Ascending aorta (tissue), 2 donors: ENCODE measurements at regions not wholly inside any gene's neighbourhood (a gene's known extent, or its start where the extent isn't known, plus 50 kb on each side); places are given as distances from the start of the nearest gene placed in this dataset.

Experiments used
- DNase-seq, 2 donors: peaks; one replicate each; pipeline ENCODE4 v3.0.0-alpha.2; 2019; ENCODE audit warnings: low spot score in 2 of 2
- H3K27ac ChIP-seq, 2 donors: fragments of 200-600 bp; sonication (generic); one replicate each; pipeline ENCODE4 v1.5.1; 2016 to 2017; ENCODE audit warnings: mild to moderate bottlenecking in 1 of 2
- H3K27me3 ChIP-seq: fragments of 200-600 bp; sonication (generic); one replicate; pipeline ENCODE4 v1.5.1; 2017
- H3K36me3 ChIP-seq, 2 donors: fragments of 200-600 bp; sonication (generic); one replicate each; pipeline ENCODE4 v1.5.1; 2016
- H3K4me1 ChIP-seq, 2 donors: fragments of 200-600 bp; sonication (generic); one replicate each; pipeline ENCODE4 v1.5.1; 2016 to 2017; ENCODE audit warnings: mild to moderate bottlenecking in 1 of 2
- H3K4me3 ChIP-seq, 2 donors: fragments of 200-600 bp; sonication (generic); one replicate each; pipeline ENCODE4 v1.5.1; 2016 to 2017; ENCODE audit warnings: mild to moderate bottlenecking in 1 of 2
- H3K9me3 ChIP-seq, 2 donors: fragments of 200-600 bp; sonication (generic); one replicate each; pipeline ENCODE4 v1.5.1; 2016
- intact Hi-C: fragments of 100-400 bp; cut with DNase I; formaldehyde crosslinking; loops from one replicate; pipeline ENCODE4 v1.15.1; 2023
- TF ChIP-seq, protein P1 (sequence below), 3 experiments: fragments of 200-600 bp in 2 of 3; fragments of 450-650 bp in 1 of 3; sonication (generic) in 2 of 3; IDR thresholded peaks; one replicate each; pipeline ENCODE4 v1.5.1; 2016 to 2019; ENCODE audit warnings: antibody characterized with exemption in 3 of 3, mild to moderate bottlenecking in 1 of 3, moderate library complexity in 1 of 3

DNA sequence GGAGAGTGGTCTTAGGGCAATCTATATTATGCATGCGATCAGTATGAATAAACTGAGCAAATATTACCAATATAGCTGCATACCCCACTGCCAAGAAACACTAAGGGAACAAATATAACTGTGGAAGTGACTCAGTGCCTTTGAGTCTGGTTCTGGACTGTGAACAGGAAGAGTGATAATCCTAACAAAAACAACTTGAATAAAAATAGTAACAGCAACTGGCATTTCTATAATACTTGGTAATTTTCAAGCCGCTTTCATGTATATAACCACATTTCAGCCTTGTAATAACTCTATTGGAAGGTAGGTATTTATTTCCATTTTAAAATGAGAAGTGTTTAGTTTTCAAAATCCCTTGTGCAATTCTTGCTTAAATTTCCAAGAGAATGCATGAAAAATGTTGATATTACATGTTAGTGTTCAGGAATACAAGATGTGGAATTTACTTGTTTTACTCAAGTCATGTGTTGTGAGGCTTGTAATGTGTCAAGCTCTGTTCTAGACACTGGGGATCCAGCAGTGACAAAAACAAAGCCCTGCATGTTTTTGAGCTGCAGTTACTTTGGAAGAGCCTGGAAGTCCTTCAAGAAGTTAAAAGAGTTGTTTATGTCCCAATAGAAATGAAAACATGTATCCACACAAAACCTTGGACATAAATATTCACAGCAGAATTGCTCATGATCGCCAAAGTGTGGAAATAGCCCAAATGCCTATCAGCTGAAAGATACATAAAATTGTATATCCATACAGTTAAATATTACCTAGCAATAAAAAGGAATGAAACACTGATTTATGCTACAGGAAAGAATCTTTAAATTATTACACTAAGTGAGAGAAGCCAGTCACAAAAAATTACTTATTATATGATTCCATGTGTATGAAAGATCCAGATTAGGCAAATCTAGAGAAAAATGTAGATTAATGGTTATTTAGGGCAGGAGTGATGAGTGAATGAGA lies 338.1 kb upstream of the TMEM132C start:
- no peak for DNase-seq
- no peaks in the 10 kb centered on the region for H3K27me3 ChIP-seq
- peak overlapping the region; percentile 83 to 93 for H3K27ac ChIP-seq
- TF ChIP-seq, protein P1, sequence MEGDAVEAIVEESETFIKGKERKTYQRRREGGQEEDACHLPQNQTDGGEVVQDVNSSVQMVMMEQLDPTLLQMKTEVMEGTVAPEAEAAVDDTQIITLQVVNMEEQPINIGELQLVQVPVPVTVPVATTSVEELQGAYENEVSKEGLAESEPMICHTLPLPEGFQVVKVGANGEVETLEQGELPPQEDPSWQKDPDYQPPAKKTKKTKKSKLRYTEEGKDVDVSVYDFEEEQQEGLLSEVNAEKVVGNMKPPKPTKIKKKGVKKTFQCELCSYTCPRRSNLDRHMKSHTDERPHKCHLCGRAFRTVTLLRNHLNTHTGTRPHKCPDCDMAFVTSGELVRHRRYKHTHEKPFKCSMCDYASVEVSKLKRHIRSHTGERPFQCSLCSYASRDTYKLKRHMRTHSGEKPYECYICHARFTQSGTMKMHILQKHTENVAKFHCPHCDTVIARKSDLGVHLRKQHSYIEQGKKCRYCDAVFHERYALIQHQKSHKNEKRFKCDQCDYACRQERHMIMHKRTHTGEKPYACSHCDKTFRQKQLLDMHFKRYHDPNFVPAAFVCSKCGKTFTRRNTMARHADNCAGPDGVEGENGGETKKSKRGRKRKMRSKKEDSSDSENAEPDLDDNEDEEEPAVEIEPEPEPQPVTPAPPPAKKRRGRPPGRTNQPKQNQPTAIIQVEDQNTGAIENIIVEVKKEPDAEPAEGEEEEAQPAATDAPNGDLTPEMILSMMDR (IDR thresholded peaks at IDR 0.05): no peak
- peak overlapping the region in 1 of 2 donors; percentile 25 for H3K4me3 ChIP-seq
- H3K9me3 ChIP-seq: no peaks in the 10 kb centered on the region
- H3K4me1 ChIP-seq: peaks cover 15 to 27% of the 10 kb centered on the region in 2 donors
- no peaks in the 10 kb centered on the region for H3K36me3 ChIP-seq
- intact Hi-C loops: loop anchor here (2.0 to 5.0 kb wide), 5 partner anchors 107 to 647 kb away; no protein-coding TSS in a partner anchor

DNA sequence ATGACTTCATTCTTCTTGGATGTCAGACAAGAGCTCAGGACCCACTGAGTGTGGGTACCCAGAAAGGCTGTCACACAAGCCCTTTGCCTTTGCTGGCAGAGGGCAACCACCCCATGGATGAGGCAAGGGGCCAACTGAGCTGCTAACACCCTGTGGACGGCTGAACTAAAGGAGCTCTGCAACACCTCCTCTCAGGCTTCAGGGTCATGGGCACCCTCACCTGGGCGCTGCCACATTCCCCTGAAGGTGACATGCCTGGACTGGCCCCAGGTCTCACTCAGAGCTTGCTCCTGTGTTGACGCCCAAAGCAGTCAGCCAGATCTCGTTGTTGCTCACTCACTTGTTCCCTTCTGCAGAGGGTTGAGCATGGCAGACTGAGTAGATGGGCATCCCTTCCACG lies 336.8 kb upstream of the TMEM132C start:
- Histone ChIP-seq H3K9me3 (no peaks in the 10 kb centered on the region), H3K27ac (peak overlapping the region; percentile 83 to 93)

DNA sequence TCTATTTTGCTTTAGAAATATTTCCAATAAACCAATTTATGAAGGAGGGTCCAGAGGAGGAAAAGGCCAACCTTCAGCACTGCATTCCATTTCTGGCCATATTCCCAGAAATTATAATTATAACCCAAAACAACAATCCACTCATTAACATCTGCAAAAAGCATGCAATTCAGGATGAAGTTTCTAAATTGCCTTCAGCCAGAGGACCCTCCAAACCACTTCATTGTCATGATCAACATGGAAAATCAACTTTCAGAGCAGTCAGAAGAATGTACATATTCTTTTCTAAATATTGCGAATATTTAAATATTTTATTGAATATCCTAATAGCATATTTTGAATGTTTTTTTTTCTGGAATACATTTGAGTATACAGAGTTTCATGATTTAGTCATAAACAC lies 332.6 kb upstream of the TMEM132C start:
- TF ChIP-seq, protein P1 (IDR thresholded peaks at IDR 0.05): no peak
- intact Hi-C loops: no loop called here

More for the DNA sequence above, 336.8 kb upstream of the TMEM132C start:
- Histone ChIP-seq H3K4me3 (no peak overlapping the region), H3K27me3 (no peaks in the 10 kb centered on the region), H3K4me1 (peaks cover 15 to 27% of the 10 kb centered on the region in 2 donors), H3K36me3 (no peaks in the 10 kb centered on the region)
- DNase-seq: no peak
- intact Hi-C loops: no loop called here
- TF ChIP-seq, protein P1 (IDR thresholded peaks at IDR 0.05): no peak

DNA sequence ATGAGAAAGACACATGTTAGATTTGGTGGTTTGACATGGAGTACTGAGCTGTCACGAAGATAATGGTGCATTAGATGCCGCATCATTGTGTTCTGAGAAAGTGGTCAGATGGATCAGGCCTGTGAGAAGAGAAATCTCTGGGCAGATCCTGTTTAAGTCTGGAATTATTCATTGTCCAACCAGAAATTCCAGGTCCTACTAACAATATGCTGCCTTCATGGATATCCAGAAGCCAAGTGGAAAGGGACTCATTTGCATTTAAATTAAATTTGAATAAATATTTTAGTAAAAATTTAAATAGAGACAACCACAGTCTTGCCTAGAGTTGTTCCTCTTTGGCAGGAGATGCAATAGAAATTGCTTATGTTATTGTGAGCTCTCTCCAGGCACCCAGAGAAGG lies 330.5 kb upstream of the TMEM132C start:
- Histone ChIP-seq H3K27ac (no peak overlapping the region), H3K27me3 (no peaks in the 10 kb centered on the region), H3K4me3 (no peak overlapping the region), H3K9me3 (no peaks in the 10 kb centered on the region), H3K4me1 (no peaks in the 10 kb centered on the region), H3K36me3 (no peaks in the 10 kb centered on the region)
- intact Hi-C loops: no loop called here
- DNase-seq: no peak
- TF ChIP-seq, protein P1 (IDR thresholded peaks at IDR 0.05): no peak

More for the DNA sequence above, 332.6 kb upstream of the TMEM132C start:
- H3K4me3 ChIP-seq: no peak overlapping the region
- DNase-seq: no peak
- H3K9me3 ChIP-seq: no peaks in the 10 kb centered on the region
- H3K27ac ChIP-seq: no peak overlapping the region
- H3K4me1 ChIP-seq: peaks cover 9 to 13% of the 10 kb centered on the region in 2 donors
- H3K36me3 ChIP-seq: no peaks in the 10 kb centered on the region
- no peaks in the 10 kb centered on the region for H3K27me3 ChIP-seq

- no peak for DNase-seq
- no peaks in the 10 kb centered on the region for H3K27me3 ChIP-seq
- TF ChIP-seq, protein P1 (IDR thresholded peaks at IDR 0.05): no peak
- H3K4me3 ChIP-seq: no peak overlapping the region
- no peaks in the 10 kb centered on the region for H3K9me3 ChIP-seq
- intact Hi-C loops: no loop called here
- no peaks in the 10 kb centered on the region for H3K4me1 ChIP-seq
- no peaks in the 10 kb centered on the region for H3K36me3 ChIP-seq
- H3K27ac ChIP-seq: no peak overlapping the region
These were observed 325.6 kb upstream of the TMEM132C start for GRCh38 chr12:127941332-127941731.
